HG03354 (cell line): ENCODE measurements at regions not wholly inside any gene's neighbourhood (a gene's known extent, or its start where the extent isn't known, plus 50 kb on each side); places are given as distances from the start of the nearest gene placed in this dataset.

ENCODE experiments used
- ATAC-seq: cut with Tn5 transposase; IDR thresholded peaks from one replicate; pipeline ENCODE4 v1.9.1; 2021; ENCODE audit warnings: mild to moderate bottlenecking; ENCODE audit not compliant: unreplicated experiment, poor library complexity, severe bottlenecking

DNA sequence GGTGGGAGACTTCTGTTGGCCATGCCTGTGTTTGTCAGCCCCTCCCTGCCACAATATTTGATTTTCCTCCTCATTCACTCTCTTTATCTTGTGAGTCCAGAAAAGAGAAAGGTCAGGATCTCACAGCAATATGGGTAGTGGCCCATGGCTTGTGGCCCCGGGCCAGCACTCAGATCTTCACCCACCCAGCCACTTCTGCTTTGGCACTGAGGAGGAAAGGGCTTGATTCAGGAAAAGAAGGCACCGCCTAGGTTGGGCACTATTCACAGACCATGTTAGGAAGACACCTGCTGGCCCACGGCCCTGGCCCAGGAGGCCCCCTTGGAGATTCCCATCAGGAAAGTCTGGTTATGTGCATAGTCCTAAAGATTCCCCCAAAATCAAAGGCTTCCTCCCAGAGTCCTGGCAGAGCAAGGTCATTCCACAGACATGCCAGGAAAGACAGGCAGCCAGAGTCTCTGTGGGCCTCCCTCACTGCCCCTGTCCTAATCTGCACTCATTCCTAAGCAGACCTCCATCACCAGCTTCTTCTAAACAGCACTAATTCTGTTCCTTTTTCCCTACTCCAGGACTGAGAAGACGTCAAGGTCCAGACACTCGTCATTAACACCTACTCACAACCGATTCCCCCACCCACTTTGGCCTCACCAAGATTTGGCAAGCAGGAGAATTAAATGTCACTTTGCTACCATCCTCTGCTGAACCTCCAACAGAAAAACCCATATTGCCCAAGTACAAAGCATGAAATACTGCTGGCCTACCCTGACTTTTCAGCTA, 179.3 kb downstream of the DEPDC1B start:
- ATAC-seq = no peak

DNA sequence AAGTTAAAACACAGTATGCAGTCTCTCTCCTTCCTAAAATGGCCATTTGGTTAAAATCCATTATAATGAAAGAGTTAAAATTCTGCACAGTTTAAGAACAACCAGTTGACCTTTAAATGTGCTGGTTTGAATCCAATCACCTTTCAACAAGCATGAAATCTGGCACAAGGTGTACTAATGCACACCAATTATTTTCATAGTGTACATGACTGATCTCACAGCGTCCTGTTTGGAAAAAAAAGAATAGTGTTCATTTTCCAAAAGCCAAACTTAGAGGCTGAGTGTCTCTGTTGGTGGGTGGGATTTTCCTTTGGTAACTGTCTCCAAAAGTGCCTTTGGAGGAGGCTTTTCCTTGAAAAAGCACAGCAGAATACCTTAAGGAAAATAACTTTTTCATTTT, 180.6 kb downstream of the DEPDC1B start:
- no peak for ATAC-seq

DNA sequence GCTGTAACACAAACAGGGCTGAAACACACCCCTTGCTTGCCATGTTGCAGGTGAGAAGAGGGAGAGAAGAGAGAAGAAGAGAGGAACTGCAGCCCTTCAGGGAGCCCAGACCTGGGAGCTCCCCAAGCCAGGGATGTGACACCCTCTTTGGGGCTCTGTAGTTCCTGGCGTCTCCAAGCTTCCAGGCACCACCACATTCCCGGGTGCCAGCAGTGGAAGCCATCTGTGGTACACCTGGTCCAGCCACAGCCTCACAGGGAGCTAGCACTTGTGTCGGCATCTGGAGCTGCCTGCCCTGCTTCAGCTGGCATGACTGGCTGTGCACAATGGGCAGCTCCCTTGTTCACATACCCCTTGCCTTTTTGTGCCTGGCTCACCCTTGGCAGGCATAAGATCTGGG, 182.1 kb downstream of the DEPDC1B start:
- no peak for ATAC-seq

DNA sequence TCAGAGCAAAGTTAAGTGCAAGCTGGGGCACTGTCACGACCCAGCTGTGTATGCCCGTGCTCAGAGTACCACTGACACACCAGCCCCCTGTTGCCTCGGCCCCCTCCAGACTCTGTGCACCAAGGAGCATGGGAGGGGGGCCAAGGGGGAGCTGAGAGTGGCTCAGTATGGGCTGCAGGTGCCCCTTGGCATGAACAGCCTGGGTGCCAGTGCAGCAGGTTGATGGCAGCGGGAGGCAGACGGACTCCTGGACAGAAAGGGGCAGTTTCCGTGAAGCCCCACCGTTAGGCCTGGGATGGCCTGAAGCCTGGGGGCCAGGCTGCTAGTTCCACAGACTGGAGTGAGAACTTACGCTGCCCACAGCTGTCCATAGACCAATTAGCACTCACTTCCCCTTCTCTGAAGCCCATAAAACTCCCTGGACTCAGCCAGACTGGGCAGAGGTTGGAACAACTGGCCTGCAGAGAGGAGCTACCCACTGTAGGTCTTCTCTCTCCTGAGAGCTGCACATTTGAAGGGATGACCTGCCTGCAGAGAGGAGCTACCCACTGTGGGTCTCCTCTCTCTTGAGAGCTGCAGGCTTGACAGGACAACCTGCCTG, 182.8 kb downstream of the DEPDC1B start:
- no peak for ATAC-seq

DNA sequence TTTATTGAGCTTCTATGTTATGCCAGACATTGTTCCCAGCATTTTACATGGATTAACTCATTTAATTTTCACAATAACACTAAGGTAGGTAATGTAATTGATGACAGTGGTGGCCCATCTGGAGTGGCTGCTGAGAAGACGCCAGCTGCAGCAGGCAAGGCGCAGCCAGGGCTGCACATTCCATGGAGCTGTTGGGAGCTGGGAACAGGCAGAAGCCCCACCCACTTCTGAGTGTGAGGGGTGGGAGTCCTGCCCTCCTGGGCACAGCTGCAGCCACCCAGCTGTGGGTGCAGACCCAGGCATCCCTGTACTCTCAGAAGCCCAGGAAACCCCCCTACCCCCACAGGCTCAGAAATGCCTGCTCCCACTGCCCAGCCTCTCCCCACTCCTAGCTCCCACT, 183.3 kb downstream of the DEPDC1B start:
- no peak for ATAC-seq

DNA sequence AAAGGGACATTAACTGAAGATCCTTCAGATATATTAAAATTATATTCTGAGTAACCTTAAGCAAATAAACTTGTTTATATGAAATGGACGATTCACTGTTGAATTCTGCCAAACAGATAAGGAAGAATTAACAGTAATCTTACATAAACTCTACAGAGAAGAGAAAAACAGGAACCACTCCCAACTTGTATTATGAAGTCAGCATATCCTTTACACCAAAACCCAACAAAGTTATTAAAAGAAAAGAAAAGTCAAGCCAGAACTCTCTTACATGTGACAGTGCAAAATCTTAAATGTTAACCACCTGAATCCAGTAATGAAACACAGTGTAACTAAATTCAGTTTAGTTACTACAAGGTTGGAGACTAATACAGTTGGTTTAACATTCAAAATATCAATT, 185.8 kb downstream of the DEPDC1B start:
- no peak for ATAC-seq

DNA sequence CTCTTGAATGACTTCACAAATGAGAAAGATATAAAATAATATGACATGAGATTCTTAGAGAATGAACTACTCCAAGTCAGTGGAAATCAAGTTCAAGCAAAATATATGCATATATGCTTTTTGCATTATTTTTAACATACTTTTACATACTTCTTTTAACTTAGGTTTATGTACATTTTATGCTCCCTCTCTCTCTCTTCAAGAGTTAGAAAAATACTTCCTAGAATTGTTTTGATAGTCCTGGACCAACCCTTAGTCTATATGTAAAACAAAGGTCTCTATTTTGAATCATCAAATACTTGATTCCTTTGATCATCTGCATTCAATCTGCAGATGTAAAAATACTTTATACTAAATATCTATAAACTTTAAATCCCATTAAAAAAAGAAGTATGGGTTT, 187.8 kb downstream of the DEPDC1B start:
- no peak for ATAC-seq

DNA sequence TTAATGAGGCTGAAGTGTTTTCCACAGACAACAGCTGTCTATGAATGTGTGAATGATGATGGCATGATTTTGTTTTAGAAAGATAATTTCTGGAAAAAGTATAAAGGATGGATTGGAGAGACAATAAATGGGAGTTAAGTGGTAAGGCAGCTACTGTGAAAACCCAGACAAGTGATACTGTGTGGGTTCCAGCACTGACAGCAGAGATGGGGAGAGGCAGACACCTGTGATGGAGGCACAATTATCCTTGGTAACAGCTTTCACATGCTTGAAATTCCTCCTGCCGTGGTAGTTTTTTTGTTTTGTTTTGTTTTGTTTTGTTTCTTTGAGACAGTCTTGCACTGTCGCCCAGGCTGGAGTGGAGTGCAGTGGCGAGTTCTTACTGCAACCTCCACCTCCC, 189.3 kb downstream of the DEPDC1B start:
- no peak for ATAC-seq

DNA sequence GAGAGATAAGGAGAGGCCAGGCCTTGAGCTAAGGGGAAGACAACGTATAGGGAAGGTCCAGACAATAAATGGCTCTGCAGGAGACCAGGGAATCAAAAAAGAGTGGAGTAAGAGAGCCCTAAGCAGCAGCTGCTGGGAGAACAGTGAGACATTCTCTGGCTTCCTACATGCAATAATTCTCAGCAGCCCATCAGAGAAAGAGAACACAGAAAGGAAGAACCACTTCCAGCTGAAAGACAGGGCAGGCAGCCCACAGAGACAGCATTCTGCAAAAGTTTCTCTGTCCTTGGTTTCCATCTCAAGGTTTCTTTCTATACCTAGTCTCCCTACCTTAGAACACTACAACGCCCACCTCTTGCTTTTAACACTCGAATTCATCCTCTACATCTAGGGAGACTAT, 189.9 kb downstream of the DEPDC1B start:
- no peak for ATAC-seq

DNA sequence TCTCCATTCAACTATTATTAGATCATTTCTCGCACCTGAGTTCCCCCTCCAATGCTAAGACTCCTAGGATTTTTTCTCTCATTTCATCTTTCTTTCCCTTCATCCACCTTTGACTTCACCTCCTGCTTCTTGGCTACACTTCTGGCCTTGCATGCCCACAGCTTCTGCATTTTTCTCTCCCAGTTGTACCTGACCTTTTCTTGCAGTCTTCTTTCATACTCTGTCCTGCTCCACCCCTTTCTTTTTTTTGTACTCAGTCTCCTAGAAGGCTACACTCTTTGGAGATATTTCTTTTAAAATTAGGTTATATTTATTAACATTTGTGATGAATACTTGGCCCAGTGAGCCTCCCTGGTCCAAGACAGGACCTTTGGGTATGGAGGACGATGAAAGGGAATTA, 190.4 kb downstream of the DEPDC1B start:
- no peak for ATAC-seq

DNA sequence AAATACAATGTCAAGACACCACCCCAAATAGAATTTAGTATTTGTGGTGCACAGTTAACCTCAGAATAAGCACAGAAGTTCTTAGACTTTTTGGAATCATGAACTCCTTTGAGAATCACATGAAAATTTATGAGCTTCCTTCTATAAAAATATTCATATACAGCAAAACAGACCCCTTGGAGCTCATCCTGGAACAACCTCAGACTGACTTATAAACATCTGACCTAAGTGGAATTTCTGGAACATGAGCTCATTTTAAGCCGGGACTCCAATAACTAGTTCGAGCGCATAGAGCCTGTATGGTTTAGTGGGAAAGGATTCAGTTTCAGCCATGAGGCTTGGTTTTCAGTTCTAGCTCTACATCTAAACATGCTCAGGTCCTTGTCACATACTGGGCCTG, 192.3 kb downstream of the DEPDC1B start:
- ATAC-seq = no peak

DNA sequence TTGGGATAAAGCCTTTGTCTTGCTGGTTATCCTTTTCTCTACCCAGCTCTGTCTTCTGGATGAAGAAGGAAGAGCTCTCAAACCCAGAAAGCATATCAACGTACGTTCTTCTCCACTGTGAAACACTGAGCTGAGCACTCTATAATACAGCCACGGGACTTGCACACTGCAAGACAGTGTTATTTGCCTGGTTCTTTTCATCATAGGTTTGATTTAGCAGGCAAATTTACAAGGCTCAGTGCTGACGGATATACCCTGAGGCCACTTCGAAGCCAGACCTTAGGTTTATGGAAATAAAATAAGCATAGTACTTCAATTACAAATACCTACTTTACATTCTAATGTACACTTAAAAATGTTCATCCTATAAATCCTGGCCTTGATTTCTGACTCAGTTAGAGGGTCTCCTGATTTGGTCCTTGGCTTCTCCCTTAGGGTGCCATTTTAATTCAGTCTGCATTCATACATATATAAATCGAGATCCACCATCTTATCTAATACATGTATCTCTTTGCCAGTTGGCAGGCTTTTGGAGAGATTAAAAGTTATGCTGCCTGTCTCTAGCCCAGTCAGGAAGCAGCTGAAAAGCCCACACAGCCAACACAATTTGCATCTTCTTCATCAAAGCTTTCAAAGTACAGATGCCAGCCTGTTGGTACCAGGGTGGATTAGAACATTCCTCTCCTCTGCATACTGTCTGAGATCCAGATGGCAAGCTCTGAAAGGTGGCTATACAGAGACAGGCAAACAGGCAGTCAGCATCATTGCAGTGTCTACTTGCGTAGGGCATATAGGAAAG, 194.4 kb downstream of the DEPDC1B start:
- ATAC-seq = no peak

DNA sequence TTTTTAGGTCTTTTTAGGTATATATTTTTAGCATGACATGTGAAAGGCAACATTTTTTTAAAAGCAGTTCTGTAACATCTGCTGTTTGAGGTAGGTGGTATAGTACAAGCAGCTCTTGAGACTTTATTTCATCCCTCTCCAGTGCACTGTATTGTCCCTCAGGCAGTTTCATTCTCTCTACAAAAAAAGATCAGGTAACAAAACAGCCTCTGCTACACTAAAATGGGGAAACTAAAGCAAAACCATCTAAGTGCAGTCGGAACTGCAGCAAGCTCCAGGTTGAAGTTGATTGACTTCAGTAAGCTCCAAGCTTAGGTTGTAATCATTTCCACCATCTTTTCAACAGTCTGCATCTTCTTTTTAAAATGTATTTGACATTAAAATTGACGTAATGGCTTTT, 195.6 kb downstream of the DEPDC1B start:
- ATAC-seq = peak; percentile 64

DNA sequence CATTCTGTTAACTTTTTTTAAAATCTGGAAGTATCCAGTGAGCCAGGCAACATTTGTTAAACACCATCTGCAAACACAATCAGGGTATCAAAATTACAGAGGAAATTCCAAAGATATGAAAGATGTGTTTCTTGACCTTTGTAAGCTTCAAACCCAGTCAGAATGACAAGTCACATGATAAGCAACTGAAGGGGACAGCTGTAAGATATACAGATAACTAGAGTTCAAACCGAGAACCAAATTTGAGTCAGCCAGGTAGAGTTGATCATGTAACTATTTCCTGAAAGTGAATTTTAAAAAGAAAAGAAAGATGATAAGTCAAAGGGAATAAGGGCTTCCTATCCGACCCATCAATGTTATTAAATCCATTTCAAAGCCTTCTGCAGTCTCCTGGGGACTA, 196.2 kb downstream of the DEPDC1B start:
- peak; percentile 90 for ATAC-seq

DNA sequence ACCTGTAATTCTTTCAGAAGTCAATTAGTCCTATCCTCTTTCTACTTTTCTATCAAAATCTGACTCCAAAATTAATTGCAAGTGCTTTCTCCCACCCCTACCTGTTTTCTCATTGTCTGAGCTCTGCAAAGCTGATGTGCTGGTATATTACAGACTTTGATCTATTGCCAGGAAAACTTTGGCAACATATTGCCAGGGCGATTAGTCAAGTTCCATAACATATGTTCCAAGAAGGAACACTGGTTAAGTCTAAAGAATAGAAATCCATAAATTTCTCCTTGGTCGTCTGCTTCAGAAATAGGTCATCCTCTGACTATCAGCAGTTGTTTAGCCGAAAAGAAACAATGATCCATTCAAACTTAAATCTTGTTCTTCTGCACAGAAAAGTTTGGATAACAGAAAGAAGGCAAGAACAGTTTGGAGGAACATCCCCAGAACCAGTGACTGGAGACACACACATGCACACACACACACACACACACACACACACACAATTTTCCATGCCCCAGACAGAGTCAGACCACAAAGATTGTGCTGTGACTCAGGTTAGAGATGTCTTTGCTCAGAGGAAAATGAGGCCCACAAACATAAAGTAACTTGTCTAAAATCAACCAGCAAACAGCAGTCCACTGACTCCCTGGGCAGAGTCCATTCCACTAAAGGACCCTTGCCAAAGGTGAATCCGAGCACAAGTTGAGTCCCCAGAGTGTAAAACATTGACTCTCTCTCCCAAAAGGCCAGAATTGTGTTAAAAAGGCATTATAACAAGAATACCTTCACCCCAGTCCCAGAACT, 202.1 kb downstream of the DEPDC1B start:
- ATAC-seq = no peak

DNA sequence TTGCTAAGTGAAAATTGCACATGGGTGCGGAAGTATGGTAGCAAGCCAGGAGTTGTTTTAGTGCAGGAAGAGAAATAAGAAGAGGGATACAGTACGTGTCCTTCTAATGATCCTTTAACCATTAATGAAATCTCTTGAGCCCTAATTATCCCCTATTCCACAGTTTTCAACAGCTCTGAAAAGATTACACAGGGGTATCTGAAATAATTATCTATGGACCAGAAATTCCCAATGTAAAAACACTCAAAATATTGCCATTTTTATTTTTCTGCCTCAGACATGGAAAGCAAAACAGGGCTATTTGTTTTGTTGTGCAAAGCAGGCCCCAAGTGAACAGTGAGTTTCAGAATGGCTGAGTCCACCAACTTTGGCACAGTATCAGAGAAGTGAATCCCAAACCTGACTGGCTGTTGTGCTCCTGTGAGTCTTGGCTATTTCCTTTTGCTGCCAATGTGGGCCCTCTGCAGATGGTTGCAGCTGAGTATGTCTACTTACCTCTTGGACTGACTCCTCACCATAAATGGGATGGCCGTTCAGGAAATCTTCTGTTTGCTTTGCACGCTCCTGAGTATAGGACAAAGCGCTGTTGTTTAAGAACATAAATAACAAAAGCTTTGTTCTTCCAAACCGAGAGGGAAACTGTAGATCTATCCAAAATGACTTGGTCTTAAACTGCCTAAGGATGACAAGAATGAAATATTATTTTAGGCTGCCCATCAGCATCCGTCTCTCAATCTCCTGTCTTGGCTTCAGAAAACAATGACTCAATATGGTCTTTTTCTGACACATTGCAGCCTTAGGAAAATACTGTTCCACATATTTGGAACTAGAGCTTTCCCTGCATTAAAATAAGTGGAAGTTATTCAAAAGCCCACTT, 204.1 kb downstream of the DEPDC1B start:
- ATAC-seq = no peak

DNA sequence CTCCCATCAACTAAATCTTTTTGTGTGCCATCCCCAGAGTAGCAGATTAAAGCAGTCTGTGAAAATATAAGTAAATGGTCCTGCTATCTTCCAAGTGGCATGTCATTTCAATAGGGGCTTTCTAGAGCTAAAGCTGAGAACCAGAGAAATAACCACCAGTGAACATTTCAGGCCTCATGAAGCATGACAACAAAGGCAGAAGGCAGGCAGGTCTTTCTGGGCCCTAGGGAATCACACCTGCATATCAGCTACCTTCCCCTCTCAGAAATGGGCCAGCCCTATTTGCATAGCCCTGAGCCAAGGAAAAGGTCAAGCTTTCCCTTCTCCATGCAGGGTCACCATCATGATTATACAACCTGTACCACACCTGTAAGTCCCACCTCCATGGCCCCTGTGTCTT, 205.3 kb downstream of the DEPDC1B start:
- ATAC-seq = peak; percentile 68

DNA sequence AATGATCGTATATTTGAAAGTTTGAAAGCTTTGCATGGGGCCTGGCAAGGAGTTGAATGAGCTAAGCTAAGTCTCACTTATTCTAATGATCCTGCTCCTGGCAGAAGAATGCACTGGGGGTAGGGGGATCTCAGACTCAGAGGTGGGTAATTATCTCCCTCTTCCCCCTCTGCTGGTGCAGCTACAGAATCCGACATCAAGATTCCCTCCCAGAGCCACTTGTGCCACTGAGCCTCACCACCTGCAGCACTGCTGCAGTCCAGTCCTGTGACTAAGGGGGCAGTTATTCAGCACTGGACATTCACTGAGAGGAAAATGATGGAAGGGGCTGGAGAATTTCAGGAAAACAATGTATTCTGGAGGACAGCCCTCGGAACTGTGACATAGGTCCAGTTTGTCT, 205.8 kb downstream of the DEPDC1B start:
- ATAC-seq = no peak

DNA sequence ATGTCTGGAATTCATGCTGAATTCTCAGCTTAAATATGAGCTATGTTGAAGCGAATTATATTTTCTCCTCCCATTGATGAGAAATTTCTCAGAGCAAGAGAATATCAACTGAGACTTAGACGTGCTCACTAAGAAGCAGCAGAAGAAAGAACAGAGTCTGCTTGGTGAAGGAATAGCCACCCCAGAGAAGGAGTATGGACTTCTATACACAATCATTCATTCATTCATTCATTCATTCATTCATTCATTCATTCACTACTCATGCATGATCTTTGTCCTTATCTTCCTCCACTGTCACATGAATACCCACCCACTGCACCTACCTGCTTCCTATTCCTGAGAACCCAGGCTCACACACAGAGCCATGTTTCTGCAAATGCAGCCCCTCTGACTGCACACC, 206.6 kb downstream of the DEPDC1B start:
- no peak for ATAC-seq
